Esophagus muscularis mucosa (tissue), 4 donors: ENCODE measurements at regions not wholly inside any gene's neighbourhood (a gene's known extent, or its start where the extent isn't known, plus 50 kb on each side); places are given as distances from the start of the nearest gene placed in this dataset.

Source experiments
- CTCF ChIP-seq, 3 experiments: fragments of 200-600 bp in 2 of 3; fragments of 450-650 bp in 1 of 3; sonication (generic) in 2 of 3; IDR thresholded peaks; one replicate each; pipeline ENCODE4 v1.5.1; 2017 to 2019; ENCODE audit warnings: antibody characterized with exemption in 3 of 3, mild to moderate bottlenecking in 2 of 3, moderate library complexity in 1 of 3
- EP300 ChIP-seq: sonication (generic); formaldehyde crosslinking; IDR thresholded peaks from one replicate; pipeline ENCODE4 v1.6.1; 2017; ENCODE audit warnings: antibody characterized with exemption
- POLR2A ChIP-seq: fragments of 450-650 bp; IDR thresholded peaks from one replicate; pipeline ENCODE4 v1.6.1; 2017; ENCODE audit warnings: antibody characterized with exemption, moderate library complexity, mild to moderate bottlenecking, low read depth
- POLR2AphosphoS5 ChIP-seq, 2 donors: sonication (generic); formaldehyde crosslinking; IDR thresholded peaks; one replicate each; pipeline ENCODE4 v1.6.1; 2017; ENCODE audit warnings: antibody characterized with exemption in 2 of 2

- TF ChIP-seq POLR2A (no peak), CTCF (IDR thresholded peaks at IDR 0.05) (no peak), POLR2AphosphoS5 (IDR thresholded peaks at IDR 0.05) (no peak), EP300 (no peak)
These were observed 245.7 kb downstream of the SP3 start for GRCh38 chr2:173719471-173719870.
